ENCODE measurements at regions not wholly inside any gene's neighbourhood (a gene's known extent, or its start where the extent isn't known, plus 50 kb on each side); places are given as distances from the start of the nearest gene placed in this dataset.
A peak's percentile ranks its signal among the peaks of the same experiment; 100 is the strongest.

- Histone ChIP-seq H3K27ac (ENCODE audit: low read length) (no peak overlapping the region), H3K9me3 (ENCODE audit: control insufficient read depth, low read depth, low read length) (no peaks in the 10 kb centered on the region), H3K36me3 (ENCODE audit: control insufficient read depth, low read depth, low read length) (no peaks in the 10 kb centered on the region), H3K9ac (ENCODE audit: low read length) (no peak overlapping the region), H3K27me3 (ENCODE audit: control insufficient read depth, insufficient read depth, low read length) (no peaks in the 10 kb centered on the region), H3K4me1 (ENCODE audit: control insufficient read depth, low read depth, low read length) (no peaks in the 10 kb centered on the region), H3K4me3 (ENCODE audit: low read length) (no peak overlapping the region)
Measured at GRCh38 chr1:116819081-116819480, 64.9 kb downstream of the CD2 start.

GRCh38 chr1:116820369-116820768 is 66.1 kb downstream of the CD2 start:
- no peak overlapping the region for H3K4me3 ChIP-seq (ENCODE audit: low read length)
- no peak overlapping the region for H3K9ac ChIP-seq (ENCODE audit: low read length)
- H3K27ac ChIP-seq (ENCODE audit: low read length): no peak overlapping the region
- no peaks in the 10 kb centered on the region for H3K27me3 ChIP-seq (ENCODE audit: control insufficient read depth, insufficient read depth, low read length)
- peaks cover 8% of the 10 kb centered on the region for H3K4me1 ChIP-seq (ENCODE audit: control insufficient read depth, low read depth, low read length)
- H3K9me3 ChIP-seq (ENCODE audit: control insufficient read depth, low read depth, low read length): no peaks in the 10 kb centered on the region
- no peaks in the 10 kb centered on the region for H3K36me3 ChIP-seq (ENCODE audit: control insufficient read depth, low read depth, low read length)

GRCh38 chr1:116821763-116822162 is 67.5 kb downstream of the CD2 start:
- H3K9me3 ChIP-seq (ENCODE audit: control insufficient read depth, low read depth, low read length): no peaks in the 10 kb centered on the region
- no peak overlapping the region for H3K9ac ChIP-seq (ENCODE audit: low read length)
- no peaks in the 10 kb centered on the region for H3K36me3 ChIP-seq (ENCODE audit: control insufficient read depth, low read depth, low read length)
- peaks cover 8% of the 10 kb centered on the region for H3K4me1 ChIP-seq (ENCODE audit: control insufficient read depth, low read depth, low read length)
- no peak overlapping the region for H3K4me3 ChIP-seq (ENCODE audit: low read length)
- H3K27me3 ChIP-seq (ENCODE audit: control insufficient read depth, insufficient read depth, low read length): no peaks in the 10 kb centered on the region
- no peak overlapping the region for H3K27ac ChIP-seq (ENCODE audit: low read length)

- Histone ChIP-seq H3K9ac (ENCODE audit: low read length) (no peak overlapping the region), H3K9me3 (ENCODE audit: control insufficient read depth, low read depth, low read length) (no peaks in the 10 kb centered on the region), H3K27me3 (ENCODE audit: control insufficient read depth, insufficient read depth, low read length) (no peaks in the 10 kb centered on the region), H3K4me1 (ENCODE audit: control insufficient read depth, low read depth, low read length) (peaks cover 8% of the 10 kb centered on the region), H3K4me3 (ENCODE audit: low read length) (no peak overlapping the region), H3K36me3 (ENCODE audit: control insufficient read depth, low read depth, low read length) (no peaks in the 10 kb centered on the region), H3K27ac (ENCODE audit: low read length) (no peak overlapping the region)
Measured at GRCh38 chr1:116824631-116825206, 70.5 kb downstream of the CD2 start.

- Histone ChIP-seq H3K4me3 (ENCODE audit: low read length) (no peak overlapping the region), H3K27ac (ENCODE audit: low read length) (no peak overlapping the region), H3K9ac (ENCODE audit: low read length) (no peak overlapping the region)
Measured at GRCh38 chr1:116825207-116825719, 71.0 kb downstream of the CD2 start.

GRCh38 chr1:116825720-116826438 is 71.6 kb downstream of the CD2 start:
- H3K9me3 ChIP-seq (ENCODE audit: control insufficient read depth, low read depth, low read length): no peaks in the 10 kb centered on the region
- H3K36me3 ChIP-seq (ENCODE audit: control insufficient read depth, low read depth, low read length): no peaks in the 10 kb centered on the region
- no peak overlapping the region for H3K4me3 ChIP-seq (ENCODE audit: low read length)
- H3K27me3 ChIP-seq (ENCODE audit: control insufficient read depth, insufficient read depth, low read length): no peaks in the 10 kb centered on the region
- no peak overlapping the region for H3K9ac ChIP-seq (ENCODE audit: low read length)
- H3K4me1 ChIP-seq (ENCODE audit: control insufficient read depth, low read depth, low read length): peaks cover 8% of the 10 kb centered on the region
- no peak overlapping the region for H3K27ac ChIP-seq (ENCODE audit: low read length)

More at GRCh38 chr1:116825207-116825719, 71.0 kb downstream of the CD2 start:
- no peaks in the 10 kb centered on the region for H3K9me3 ChIP-seq (ENCODE audit: control insufficient read depth, low read depth, low read length)
- H3K27me3 ChIP-seq (ENCODE audit: control insufficient read depth, insufficient read depth, low read length): no peaks in the 10 kb centered on the region
- no peaks in the 10 kb centered on the region for H3K36me3 ChIP-seq (ENCODE audit: control insufficient read depth, low read depth, low read length)
- H3K4me1 ChIP-seq (ENCODE audit: control insufficient read depth, low read depth, low read length): peaks cover 8% of the 10 kb centered on the region

GRCh38 chr1:116826818-116827606 is 72.8 kb downstream of the CD2 start:
- no peak overlapping the region for H3K27ac ChIP-seq (ENCODE audit: low read length)
- no peaks in the 10 kb centered on the region for H3K36me3 ChIP-seq (ENCODE audit: control insufficient read depth, low read depth, low read length)

GRCh38 chr1:116827607-116828105 is 73.4 kb downstream of the CD2 start:
- Histone ChIP-seq H3K4me1 (ENCODE audit: control insufficient read depth, low read depth, low read length) (peaks cover 21% of the 10 kb centered on the region), H3K36me3 (ENCODE audit: control insufficient read depth, low read depth, low read length) (no peaks in the 10 kb centered on the region), H3K27me3 (ENCODE audit: control insufficient read depth, insufficient read depth, low read length) (no peaks in the 10 kb centered on the region), H3K27ac (ENCODE audit: low read length) (no peak overlapping the region), H3K9me3 (ENCODE audit: control insufficient read depth, low read depth, low read length) (no peaks in the 10 kb centered on the region), H3K9ac (ENCODE audit: low read length) (no peak overlapping the region), H3K4me3 (ENCODE audit: low read length) (no peak overlapping the region)

More at GRCh38 chr1:116826818-116827606, 72.8 kb downstream of the CD2 start:
- H3K9me3 ChIP-seq (ENCODE audit: control insufficient read depth, low read depth, low read length): no peaks in the 10 kb centered on the region
- H3K9ac ChIP-seq (ENCODE audit: low read length): no peak overlapping the region
- H3K4me1 ChIP-seq (ENCODE audit: control insufficient read depth, low read depth, low read length): peaks cover 14% of the 10 kb centered on the region
- H3K4me3 ChIP-seq (ENCODE audit: low read length): no peak overlapping the region
- no peaks in the 10 kb centered on the region for H3K27me3 ChIP-seq (ENCODE audit: control insufficient read depth, insufficient read depth, low read length)

- Histone ChIP-seq H3K9me3 (ENCODE audit: control insufficient read depth, low read depth, low read length) (no peaks in the 10 kb centered on the region), H3K27ac (ENCODE audit: low read length) (no peak overlapping the region), H3K4me1 (ENCODE audit: control insufficient read depth, low read depth, low read length) (peaks cover 33% of the 10 kb centered on the region), H3K36me3 (ENCODE audit: control insufficient read depth, low read depth, low read length) (no peaks in the 10 kb centered on the region), H3K4me3 (ENCODE audit: low read length) (peak overlapping the region; percentile 23), H3K27me3 (ENCODE audit: control insufficient read depth, insufficient read depth, low read length) (no peaks in the 10 kb centered on the region), H3K9ac (ENCODE audit: low read length) (no peak overlapping the region)
Measured at GRCh38 chr1:116832308-116832931, 77.3 kb upstream of the PTGFRN start.

- no peaks in the 10 kb centered on the region for H3K36me3 ChIP-seq (ENCODE audit: control insufficient read depth, low read depth, low read length)
- H3K27ac ChIP-seq (ENCODE audit: low read length): no peak overlapping the region
- no peak overlapping the region for H3K4me3 ChIP-seq (ENCODE audit: low read length)
- no peaks in the 10 kb centered on the region for H3K27me3 ChIP-seq (ENCODE audit: control insufficient read depth, insufficient read depth, low read length)
- peaks cover 33% of the 10 kb centered on the region for H3K4me1 ChIP-seq (ENCODE audit: control insufficient read depth, low read depth, low read length)
- no peaks in the 10 kb centered on the region for H3K9me3 ChIP-seq (ENCODE audit: control insufficient read depth, low read depth, low read length)
- no peak overlapping the region for H3K9ac ChIP-seq (ENCODE audit: low read length)
Measured at GRCh38 chr1:116832932-116833578, 76.7 kb upstream of the PTGFRN start.

GRCh38 chr1:116833718-116834117 is 76.0 kb upstream of the PTGFRN start:
- no peak overlapping the region for H3K4me3 ChIP-seq (ENCODE audit: low read length)
- H3K27ac ChIP-seq (ENCODE audit: low read length): no peak overlapping the region
- no peaks in the 10 kb centered on the region for H3K27me3 ChIP-seq (ENCODE audit: control insufficient read depth, insufficient read depth, low read length)
- no peaks in the 10 kb centered on the region for H3K9me3 ChIP-seq (ENCODE audit: control insufficient read depth, low read depth, low read length)
- peaks cover 33% of the 10 kb centered on the region for H3K4me1 ChIP-seq (ENCODE audit: control insufficient read depth, low read depth, low read length)
- no peaks in the 10 kb centered on the region for H3K36me3 ChIP-seq (ENCODE audit: control insufficient read depth, low read depth, low read length)
- no peak overlapping the region for H3K9ac ChIP-seq (ENCODE audit: low read length)
